C4-2B (cell line): ENCODE measurements at regions not wholly inside any gene's neighbourhood (a gene's known extent, or its start where the extent isn't known, plus 50 kb on each side); places are given as distances from the start of the nearest gene placed in this dataset.

Experiments
- ZFX ChIP-seq: fragments of 450-650 bp; IDR thresholded peaks from 2 replicates; pipeline ENCODE4 v1.6.1; 2017
- TF ChIP-seq, protein P1 (sequence below): fragments of 450-650 bp; conservative IDR thresholded peaks from 2 replicates; pipeline ENCODE4 v1.5.1; 2017; ENCODE audit warnings: mild to moderate bottlenecking

DNA sequence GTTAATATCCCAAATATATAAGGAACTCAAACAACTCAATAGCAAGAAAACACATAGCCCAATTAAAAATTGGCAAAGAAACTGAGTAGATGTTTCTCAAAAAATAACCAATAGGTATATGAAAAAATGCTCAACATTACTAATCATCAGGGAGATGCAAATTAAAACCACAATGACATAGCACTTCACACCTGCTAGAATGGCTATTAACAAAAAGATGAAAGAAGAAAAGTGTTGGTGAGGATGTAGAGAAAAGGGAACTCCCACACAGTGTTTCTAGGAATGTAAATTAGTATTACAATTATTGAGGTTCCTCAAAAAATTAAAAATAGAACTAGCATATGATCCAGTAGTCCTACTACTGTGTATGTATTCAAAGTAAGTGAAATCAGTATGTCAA is 1212.8 kb downstream of the DIAPH3 start:
- TF ChIP-seq, protein P1, sequence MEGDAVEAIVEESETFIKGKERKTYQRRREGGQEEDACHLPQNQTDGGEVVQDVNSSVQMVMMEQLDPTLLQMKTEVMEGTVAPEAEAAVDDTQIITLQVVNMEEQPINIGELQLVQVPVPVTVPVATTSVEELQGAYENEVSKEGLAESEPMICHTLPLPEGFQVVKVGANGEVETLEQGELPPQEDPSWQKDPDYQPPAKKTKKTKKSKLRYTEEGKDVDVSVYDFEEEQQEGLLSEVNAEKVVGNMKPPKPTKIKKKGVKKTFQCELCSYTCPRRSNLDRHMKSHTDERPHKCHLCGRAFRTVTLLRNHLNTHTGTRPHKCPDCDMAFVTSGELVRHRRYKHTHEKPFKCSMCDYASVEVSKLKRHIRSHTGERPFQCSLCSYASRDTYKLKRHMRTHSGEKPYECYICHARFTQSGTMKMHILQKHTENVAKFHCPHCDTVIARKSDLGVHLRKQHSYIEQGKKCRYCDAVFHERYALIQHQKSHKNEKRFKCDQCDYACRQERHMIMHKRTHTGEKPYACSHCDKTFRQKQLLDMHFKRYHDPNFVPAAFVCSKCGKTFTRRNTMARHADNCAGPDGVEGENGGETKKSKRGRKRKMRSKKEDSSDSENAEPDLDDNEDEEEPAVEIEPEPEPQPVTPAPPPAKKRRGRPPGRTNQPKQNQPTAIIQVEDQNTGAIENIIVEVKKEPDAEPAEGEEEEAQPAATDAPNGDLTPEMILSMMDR = no peak
- no peak for TF ChIP-seq ZFX
